Caco-2 (cell line): ENCODE measurements at regions not wholly inside any gene's neighbourhood (a gene's known extent, or its start where the extent isn't known, plus 50 kb on each side); places are given as distances from the start of the nearest gene placed in this dataset.

Source experiments
- BruUV-seq: library from RNA; stranded (reverse); fragments of 400-500 nt; replicated peaks from 2 replicates; lab custom pipeline; 2021; lab: Mats Ljungman, UMichigan
- CTCF ChIA-PET: fragments of 300-600 bp; sonication (Branson Sonifier 250); formaldehyde crosslinking; loops from one replicate; lab custom pipeline; 2022; ENCODE audit warnings: antibody characterized with exemption; lab: Charles Lee
- POLR2A ChIA-PET: fragments of 300-600 bp; sonication (Branson Sonifier 250); formaldehyde crosslinking; loops from one replicate; lab custom pipeline; 2022; ENCODE audit warnings: antibody characterized with exemption; lab: Charles Lee
- DNase-seq, 2 experiments: peaks; one replicate each; pipeline versions ENCODE4 v3.0.0 to v3.0.0-alpha.2; 2020 to 2022
- H3K27me3 ChIP-seq: replicated peaks from 2 replicates; pipeline ENCODE4 v1.6.0; 2011; ENCODE audit warnings: low read length; ENCODE audit not compliant: control insufficient read depth, insufficient read depth
- H3K36me3 ChIP-seq: 2 replicates; pipeline ENCODE4 v1.5.1; 2011; ENCODE audit warnings: low read length; ENCODE audit not compliant: control insufficient read depth, insufficient read depth
- H3K4me1 ChIP-seq: fragments of 250-450 bp; sonication (Bioruptor Pico); 2 replicates; pipeline ENCODE4 v1.5.1; 2020; ENCODE audit warnings: mild to moderate bottlenecking
- H3K4me3 ChIP-seq: 2 replicates; pipeline ENCODE4 v1.5.1; 2011; ENCODE audit warnings: low read depth, mild to moderate bottlenecking, control low read depth, low read length
- H3K9me3 ChIP-seq: fragments of 250-450 bp; sonication (Bioruptor Pico); 2 replicates; pipeline ENCODE4 v1.5.1; 2020; ENCODE audit warnings: mild to moderate bottlenecking, moderate library complexity
- H3K27ac Mint-ChIP-seq: one replicate; pipeline ENCODE4 v1.8.0; 2022; ENCODE audit warnings: mixed read lengths; ENCODE audit not compliant: unreplicated experiment
- H3K27me3 Mint-ChIP-seq: one replicate; pipeline ENCODE4 v1.8.0; 2022; ENCODE audit warnings: mixed read lengths; ENCODE audit not compliant: insufficient read depth, unreplicated experiment
- H3K36me3 Mint-ChIP-seq: one replicate; pipeline ENCODE4 v1.8.0; 2022; ENCODE audit warnings: mild to moderate bottlenecking, mixed read lengths; ENCODE audit not compliant: insufficient read depth, unreplicated experiment
- H3K4me1 Mint-ChIP-seq: one replicate; pipeline ENCODE4 v1.8.0; 2022; ENCODE audit warnings: low read depth, mixed read lengths; ENCODE audit not compliant: unreplicated experiment
- H3K4me3 Mint-ChIP-seq: one replicate; pipeline ENCODE4 v1.8.0; 2022; ENCODE audit warnings: mild to moderate bottlenecking, moderate library complexity, mixed read lengths; ENCODE audit not compliant: unreplicated experiment
- H3K9me3 Mint-ChIP-seq: one replicate; pipeline ENCODE4 v1.8.0; 2022; ENCODE audit warnings: mixed read lengths; ENCODE audit not compliant: unreplicated experiment
- intact Hi-C: fragments of 100-400 bp; cut with micrococcal nuclease; formaldehyde crosslinking; loops from one replicate; pipeline ENCODE4 v1.10.0; 2022; ENCODE audit not compliant: unreplicated experiment
- TF ChIP-seq, protein P1 (sequence below), 2 experiments: fragments of 200-600 bp in 1 of 2; IDR thresholded peaks; 1 replicate in 1 of 2; 2 replicates in 1 of 2; pipeline versions ENCODE4 v1.5.1 to v1.8.0; 2011 to 2022; ENCODE audit warnings: antibody characterized with exemption in 1 of 2, control low read depth in 1 of 2, inconsistent platforms in 1 of 2, low read depth in 1 of 2, low read length in 1 of 2, mild to moderate bottlenecking in 1 of 2, moderate library complexity in 1 of 2; ENCODE audit not compliant: insufficient read depth in 1 of 2, severe bottlenecking in 1 of 2, unreplicated experiment in 1 of 2

DNA sequence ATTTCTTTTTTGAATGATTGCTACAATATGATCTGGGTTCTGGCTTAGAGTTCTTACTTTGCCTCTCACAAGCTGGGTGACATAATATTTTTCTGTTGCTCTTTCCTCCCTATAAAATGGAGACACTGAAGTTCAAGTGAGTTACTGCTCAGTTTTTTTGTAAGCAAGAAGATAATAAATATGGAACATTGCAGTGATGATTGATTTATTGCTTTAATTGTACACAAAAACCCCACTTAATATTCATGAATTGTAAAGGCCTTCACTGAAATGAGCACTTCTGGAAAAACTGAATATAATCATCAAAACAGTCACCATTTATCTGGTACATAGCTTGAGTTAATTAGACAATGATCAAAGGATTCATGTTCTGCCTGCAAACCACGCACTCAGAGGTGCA is 71.8 kb upstream of the NAP1L1 start:
- Mint-ChIP-seq H3K36me3 (no peaks in the 10 kb centered on the region), H3K4me1 (peaks cover 8% of the 10 kb centered on the region), H3K27ac (no peak overlapping the region), H3K4me3 (no peak overlapping the region), H3K27me3 (no peaks in the 10 kb centered on the region), H3K9me3 (no peaks in the 10 kb centered on the region)
- H3K36me3 ChIP-seq = no peaks in the 10 kb centered on the region
- H3K4me3 ChIP-seq = no peak overlapping the region
- POLR2A ChIA-PET = no interaction called here
- TF ChIP-seq, protein P1, sequence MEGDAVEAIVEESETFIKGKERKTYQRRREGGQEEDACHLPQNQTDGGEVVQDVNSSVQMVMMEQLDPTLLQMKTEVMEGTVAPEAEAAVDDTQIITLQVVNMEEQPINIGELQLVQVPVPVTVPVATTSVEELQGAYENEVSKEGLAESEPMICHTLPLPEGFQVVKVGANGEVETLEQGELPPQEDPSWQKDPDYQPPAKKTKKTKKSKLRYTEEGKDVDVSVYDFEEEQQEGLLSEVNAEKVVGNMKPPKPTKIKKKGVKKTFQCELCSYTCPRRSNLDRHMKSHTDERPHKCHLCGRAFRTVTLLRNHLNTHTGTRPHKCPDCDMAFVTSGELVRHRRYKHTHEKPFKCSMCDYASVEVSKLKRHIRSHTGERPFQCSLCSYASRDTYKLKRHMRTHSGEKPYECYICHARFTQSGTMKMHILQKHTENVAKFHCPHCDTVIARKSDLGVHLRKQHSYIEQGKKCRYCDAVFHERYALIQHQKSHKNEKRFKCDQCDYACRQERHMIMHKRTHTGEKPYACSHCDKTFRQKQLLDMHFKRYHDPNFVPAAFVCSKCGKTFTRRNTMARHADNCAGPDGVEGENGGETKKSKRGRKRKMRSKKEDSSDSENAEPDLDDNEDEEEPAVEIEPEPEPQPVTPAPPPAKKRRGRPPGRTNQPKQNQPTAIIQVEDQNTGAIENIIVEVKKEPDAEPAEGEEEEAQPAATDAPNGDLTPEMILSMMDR (IDR thresholded peaks at IDR 0.05; ENCODE audit: insufficient read depth in 1 of 2, low read depth in 1 of 2, low read length in 1 of 2, severe bottlenecking in 1 of 2, unreplicated experiment in 1 of 2) = no peak
- CTCF ChIA-PET = no interaction called here
- H3K27me3 ChIP-seq = no peaks in the 10 kb centered on the region
- H3K9me3 ChIP-seq = no peaks in the 10 kb centered on the region
- BruUV-seq = no TSS peak
- no peak for DNase-seq
- intact Hi-C loops = loop anchor here (5.0 kb wide), 1 partner anchor 74 kb away; the partner anchor contains the start of gene NAP1L1
- no peaks in the 10 kb centered on the region for H3K4me1 ChIP-seq

DNA sequence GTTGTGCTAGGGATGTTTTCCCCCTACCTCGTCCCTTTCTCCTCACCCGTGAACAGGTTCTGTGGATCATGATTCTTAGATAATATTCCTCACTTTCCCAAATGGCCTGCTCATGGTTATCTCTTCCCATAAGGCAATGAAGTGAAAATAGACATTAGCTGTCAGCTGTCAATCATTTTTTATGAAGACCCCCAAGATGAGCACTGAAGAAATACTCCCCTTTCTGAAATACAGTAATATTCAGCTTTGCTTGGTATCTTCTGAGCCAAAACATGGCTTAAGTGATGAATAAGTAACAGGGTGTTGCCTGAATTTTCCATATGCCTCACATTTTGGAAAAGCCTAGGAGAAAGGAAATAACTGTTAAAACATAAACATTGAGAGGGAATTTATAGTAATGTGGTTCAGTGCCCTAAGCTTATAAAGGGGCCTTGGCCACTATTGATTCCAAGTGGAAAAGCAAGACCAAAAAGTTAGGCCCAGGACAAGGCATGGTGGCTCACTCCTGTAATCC is 70.7 kb upstream of the NAP1L1 start:
- TF ChIP-seq, protein P1 (IDR thresholded peaks at IDR 0.05; ENCODE audit: insufficient read depth in 1 of 2, low read depth in 1 of 2, low read length in 1 of 2, severe bottlenecking in 1 of 2, unreplicated experiment in 1 of 2) = no peak
- no peak overlapping the region for H3K4me3 ChIP-seq
- intact Hi-C loops = loop anchor here (5.0 kb wide), 1 partner anchor 73 kb away; the partner anchor contains the start of gene NAP1L1
- no peaks in the 10 kb centered on the region for H3K36me3 ChIP-seq
- H3K9me3 ChIP-seq = no peaks in the 10 kb centered on the region
- ChIA-PET POLR2A (no interaction called here), CTCF (no interaction called here)
- Mint-ChIP-seq H3K4me3 (no peak overlapping the region), H3K9me3 (no peaks in the 10 kb centered on the region), H3K27ac (no peak overlapping the region), H3K4me1 (peaks cover 8% of the 10 kb centered on the region), H3K27me3 (no peaks in the 10 kb centered on the region), H3K36me3 (no peaks in the 10 kb centered on the region)
- no peak for DNase-seq
- no peaks in the 10 kb centered on the region for H3K27me3 ChIP-seq
- H3K4me1 ChIP-seq = no peaks in the 10 kb centered on the region
- BruUV-seq = no TSS peak

DNA sequence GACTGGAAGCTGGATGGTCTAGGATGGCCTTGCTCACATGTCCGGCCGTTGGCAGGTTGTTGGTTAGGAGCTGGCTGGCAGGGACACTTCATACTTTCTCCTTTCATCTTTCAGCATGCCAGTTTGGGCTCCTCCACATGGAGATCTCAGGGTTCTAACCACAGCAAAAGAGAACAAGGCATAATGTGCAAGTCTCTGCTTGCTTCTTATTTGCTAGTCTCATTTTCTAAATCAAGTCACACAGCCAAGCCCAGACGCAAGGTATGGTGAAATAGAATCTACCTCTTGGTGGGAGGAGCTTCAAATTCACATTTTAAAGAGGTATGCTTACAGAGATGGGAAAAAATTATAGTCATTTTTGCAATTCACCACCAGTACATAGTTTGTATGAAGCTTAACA is 69.1 kb upstream of the NAP1L1 start:
- Histone ChIP-seq H3K4me3 (no peak overlapping the region), H3K27me3 (no peaks in the 10 kb centered on the region), H3K9me3 (no peaks in the 10 kb centered on the region), H3K36me3 (no peaks in the 10 kb centered on the region), H3K4me1 (no peaks in the 10 kb centered on the region)
- ChIA-PET CTCF (no interaction called here), POLR2A (no interaction called here)
- H3K4me1 Mint-ChIP-seq = peaks cover 3% of the 10 kb centered on the region
- TF ChIP-seq, protein P1 (IDR thresholded peaks at IDR 0.05; ENCODE audit: insufficient read depth in 1 of 2, low read depth in 1 of 2, low read length in 1 of 2, severe bottlenecking in 1 of 2, unreplicated experiment in 1 of 2) = no peak
- H3K36me3 Mint-ChIP-seq = no peaks in the 10 kb centered on the region
- H3K4me3 Mint-ChIP-seq = no peak overlapping the region
- no TSS peak for BruUV-seq
- no peaks in the 10 kb centered on the region for H3K9me3 Mint-ChIP-seq
- DNase-seq = no peak
- intact Hi-C loops = no loop called here
- H3K27ac Mint-ChIP-seq = no peak overlapping the region
- H3K27me3 Mint-ChIP-seq = no peaks in the 10 kb centered on the region
